MM.1S (cell line): ENCODE measurements at regions not wholly inside any gene's neighbourhood (a gene's known extent, or its start where the extent isn't known, plus 50 kb on each side); places are given as distances from the start of the nearest gene placed in this dataset.

Source experiments
- CTCF ChIP-seq: fragments of 300-600 bp; sonication (generic); IDR thresholded peaks from 2 replicates; pipeline ENCODE4 v1.5.1; 2016; ENCODE audit warnings: antibody characterized with exemption, low read length, mixed read lengths
- EZH2phosphoT487 ChIP-seq: fragments of 300-600 bp; sonication (generic); IDR thresholded peaks from 2 replicates; pipeline ENCODE4 v1.6.1; 2018; ENCODE audit warnings: antibody characterized with exemption, low read length

- TF ChIP-seq CTCF, result no peak
- no peak for TF ChIP-seq EZH2phosphoT487
Observed at GRCh38 chr4:8710946-8711345, 118.4 kb downstream of the CPZ start.
